22Rv1 (cell line): ENCODE measurements at regions not wholly inside any gene's neighbourhood (a gene's known extent, or its start where the extent isn't known, plus 50 kb on each side); places are given as distances from the start of the nearest gene placed in this dataset.
"Not testable (repeated sequence)": the region's sequence is repeated elsewhere in the genome, so short reads cannot be mapped to it uniquely, and the experiment has no call there.

ENCODE experiments used
- H3K27ac ChIP-seq: fragments of 450-650 bp; 2 replicates; pipeline ENCODE4 v1.5.1; 2017
- ZFX ChIP-seq: fragments of 450-650 bp; IDR thresholded peaks from 2 replicates; pipeline ENCODE4 v1.6.1; 2017; ENCODE audit warnings: antibody characterized with exemption, borderline replicate concordance
- TF ChIP-seq, protein P1 (sequence below): fragments of 450-650 bp; IDR thresholded peaks from 2 replicates; pipeline ENCODE4 v1.5.1; 2017; ENCODE audit warnings: mild to moderate bottlenecking

DNA sequence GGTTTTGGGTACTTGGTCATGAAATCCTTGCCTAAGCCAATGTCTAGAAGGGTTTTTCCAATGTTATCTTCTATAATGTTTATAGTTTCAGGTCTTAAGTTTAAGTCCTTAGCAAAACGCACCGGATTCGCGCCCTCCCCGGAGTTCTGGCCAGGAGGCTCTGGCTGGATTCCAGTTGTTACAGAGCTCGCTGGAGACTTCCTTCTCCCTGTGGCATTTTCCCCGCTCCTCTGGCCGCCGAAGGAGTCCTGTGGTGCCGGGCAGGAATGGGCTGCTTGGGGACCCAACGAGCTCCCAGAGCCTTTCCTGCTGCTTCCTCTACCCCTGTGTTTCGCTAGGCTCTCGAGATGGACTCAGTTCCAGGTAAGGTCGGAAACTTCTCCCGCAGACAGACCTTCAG lies 335.9 kb downstream of the AEBP2 start:
- H3K27ac ChIP-seq: no peak overlapping the region
- TF ChIP-seq ZFX: no peak
- TF ChIP-seq, protein P1, sequence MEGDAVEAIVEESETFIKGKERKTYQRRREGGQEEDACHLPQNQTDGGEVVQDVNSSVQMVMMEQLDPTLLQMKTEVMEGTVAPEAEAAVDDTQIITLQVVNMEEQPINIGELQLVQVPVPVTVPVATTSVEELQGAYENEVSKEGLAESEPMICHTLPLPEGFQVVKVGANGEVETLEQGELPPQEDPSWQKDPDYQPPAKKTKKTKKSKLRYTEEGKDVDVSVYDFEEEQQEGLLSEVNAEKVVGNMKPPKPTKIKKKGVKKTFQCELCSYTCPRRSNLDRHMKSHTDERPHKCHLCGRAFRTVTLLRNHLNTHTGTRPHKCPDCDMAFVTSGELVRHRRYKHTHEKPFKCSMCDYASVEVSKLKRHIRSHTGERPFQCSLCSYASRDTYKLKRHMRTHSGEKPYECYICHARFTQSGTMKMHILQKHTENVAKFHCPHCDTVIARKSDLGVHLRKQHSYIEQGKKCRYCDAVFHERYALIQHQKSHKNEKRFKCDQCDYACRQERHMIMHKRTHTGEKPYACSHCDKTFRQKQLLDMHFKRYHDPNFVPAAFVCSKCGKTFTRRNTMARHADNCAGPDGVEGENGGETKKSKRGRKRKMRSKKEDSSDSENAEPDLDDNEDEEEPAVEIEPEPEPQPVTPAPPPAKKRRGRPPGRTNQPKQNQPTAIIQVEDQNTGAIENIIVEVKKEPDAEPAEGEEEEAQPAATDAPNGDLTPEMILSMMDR: no peak

DNA sequence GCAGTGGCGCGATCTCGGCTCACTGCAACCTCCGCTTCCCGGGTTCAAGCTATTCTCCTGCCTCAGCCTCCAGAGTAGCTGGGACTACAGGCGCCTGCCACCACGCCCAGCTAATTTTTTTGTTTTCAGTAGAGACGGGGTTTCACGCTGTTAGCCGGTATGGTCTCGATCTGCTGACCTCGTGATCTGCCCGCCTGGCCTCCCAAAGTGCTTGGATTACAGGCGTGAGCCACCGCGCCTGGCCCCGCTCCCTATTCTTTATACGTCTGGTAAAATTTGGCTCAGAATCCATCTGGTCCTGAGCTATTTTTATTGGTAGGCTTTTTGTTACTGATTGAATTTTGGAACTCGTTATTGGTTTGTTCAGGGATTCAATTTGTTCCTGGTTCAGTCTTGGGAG lies 336.7 kb downstream of the AEBP2 start:
- not testable (repeated sequence) for H3K27ac ChIP-seq

DNA sequence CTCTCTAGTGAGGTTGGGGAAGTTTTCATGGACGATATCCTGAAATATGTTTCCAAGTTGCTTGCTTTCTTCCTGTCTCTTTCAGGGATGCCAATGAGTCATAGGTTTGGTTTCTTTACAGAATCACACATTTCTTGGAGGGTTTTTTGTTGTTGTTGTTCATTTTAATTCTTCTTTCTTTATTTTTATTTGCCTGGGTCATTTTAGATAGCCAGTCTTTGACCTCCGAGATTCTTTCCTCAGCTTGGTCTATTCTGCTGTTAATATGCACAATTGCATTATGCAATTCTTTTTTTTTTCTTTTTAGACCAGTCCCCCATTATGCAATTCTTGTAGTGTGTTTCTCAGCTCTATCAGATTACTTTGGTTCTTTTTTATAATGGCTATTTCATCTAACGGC lies 338.9 kb downstream of the AEBP2 start:
- TF ChIP-seq, protein P1: no peak
- no peak for TF ChIP-seq ZFX
- no peak overlapping the region for H3K27ac ChIP-seq

DNA sequence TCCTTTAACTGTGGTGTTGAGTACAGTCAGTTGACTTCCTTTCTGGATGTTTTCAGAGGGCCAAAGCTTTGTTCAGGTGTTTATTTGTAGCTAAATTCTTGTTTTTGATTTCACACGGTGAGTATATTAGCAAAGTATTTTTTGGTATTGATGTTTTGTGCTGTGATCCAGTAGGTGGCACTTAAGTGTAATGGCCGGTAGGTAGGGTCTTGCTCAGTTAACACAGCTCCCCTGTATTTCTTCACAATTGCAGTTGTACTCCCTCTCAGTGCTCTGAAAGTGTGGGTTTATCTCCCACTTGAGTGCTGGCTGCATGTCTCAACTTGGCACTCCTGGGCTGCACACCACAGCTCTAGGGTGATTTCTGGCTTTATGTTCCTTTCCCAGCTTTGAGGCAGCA lies 339.5 kb downstream of the AEBP2 start:
- no peak overlapping the region for H3K27ac ChIP-seq
- TF ChIP-seq, protein P1: no peak
- no peak for TF ChIP-seq ZFX

DNA sequence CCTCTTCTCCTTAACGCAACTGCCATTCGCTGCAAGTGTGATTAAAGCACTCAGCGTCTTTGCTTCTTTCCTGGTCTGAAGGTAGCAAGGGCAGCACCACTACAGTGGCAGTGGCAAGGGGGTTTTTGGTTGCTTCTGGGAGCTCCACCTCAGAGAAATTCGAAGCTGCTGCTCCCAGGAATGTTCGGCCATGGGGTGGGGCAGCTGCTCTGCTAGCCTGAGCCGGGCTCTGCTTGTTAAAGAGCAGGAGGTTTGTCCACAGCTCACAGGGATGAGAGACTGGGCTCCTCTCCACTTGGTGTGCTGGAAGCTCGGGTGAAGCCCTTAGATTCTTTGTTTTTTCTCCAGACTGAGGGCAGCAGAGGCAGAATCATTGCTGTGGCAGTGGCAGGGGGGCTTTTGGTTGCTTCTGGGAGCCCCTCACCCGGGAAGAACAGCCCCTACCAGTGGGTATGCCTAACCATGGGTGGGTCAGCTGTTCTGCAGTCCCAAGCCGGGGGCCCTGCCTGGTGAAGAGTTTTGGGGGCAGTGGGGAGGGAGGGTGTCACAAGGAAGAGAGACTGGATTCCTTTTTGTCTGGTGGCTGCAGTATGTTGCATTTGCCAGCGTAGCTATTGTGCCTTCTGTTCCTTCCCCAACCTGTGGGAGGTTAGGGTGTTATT lies 340.2 kb downstream of the AEBP2 start:
- no peak overlapping the region for H3K27ac ChIP-seq
- TF ChIP-seq, protein P1: no peak
- TF ChIP-seq ZFX: no peak

DNA sequence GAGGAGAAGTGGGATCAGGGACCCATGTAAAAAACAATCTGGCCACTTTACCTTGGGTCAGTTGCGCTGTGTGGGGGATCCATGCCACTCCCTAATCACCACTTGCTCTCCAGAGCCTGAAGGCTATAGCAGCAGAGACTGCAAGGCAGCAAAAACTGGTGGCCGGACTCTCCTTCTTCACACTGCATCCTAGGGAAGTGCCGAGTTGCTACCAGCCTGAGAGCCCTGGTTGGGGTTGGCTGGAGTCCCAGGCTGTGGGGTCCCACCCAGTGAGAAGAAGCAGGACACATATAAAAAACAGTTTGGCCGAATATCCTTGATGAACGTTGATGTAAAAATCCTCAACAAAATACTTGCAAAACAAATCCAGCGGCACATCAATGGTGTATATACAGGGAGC lies 341.2 kb downstream of the AEBP2 start:
- no peak overlapping the region for H3K27ac ChIP-seq
- no peak for TF ChIP-seq ZFX
- TF ChIP-seq, protein P1: no peak

DNA sequence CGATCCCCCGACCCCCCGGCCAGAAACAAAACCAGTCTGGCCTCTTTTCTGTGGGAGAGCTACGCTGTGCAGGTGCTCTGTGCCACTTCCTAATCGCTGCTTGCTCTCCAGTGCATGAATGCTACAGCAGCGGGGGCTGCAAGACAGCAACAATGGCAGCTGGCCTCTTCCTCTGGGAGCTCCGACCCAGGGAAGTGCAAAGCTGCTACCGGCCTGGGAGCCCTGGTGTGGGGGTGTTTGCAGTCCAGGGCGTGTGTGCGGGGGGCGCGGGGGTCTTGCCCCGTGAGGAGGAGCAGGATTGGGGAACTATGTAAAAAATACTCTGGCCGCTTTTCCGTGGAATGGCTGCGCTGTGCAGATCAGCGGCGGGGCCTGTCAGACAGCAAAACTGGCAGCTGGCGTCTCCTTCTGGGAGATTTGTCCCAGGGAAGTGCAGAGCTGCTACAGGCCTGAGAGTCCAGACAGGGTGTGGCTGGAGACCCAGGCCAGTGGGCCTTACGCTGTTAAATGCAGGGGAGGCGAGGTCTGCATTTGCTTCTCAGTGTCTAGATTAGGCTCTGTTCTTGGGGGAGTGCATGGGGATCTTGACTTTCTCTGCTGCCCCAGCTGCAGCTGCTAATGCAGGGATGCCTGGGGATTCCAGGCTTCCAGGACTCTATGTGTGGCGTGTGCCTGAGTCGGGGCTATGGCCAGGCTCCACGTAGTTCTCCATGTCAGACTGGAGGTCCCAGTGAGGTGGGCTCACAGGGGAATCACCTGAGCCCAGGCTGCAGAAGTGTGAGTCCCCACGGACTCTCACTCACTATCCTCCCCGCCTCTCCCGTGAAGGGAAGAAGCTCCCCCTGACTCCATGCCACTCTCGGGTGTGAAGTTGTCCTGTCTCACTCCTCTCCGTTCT lies 344.5 kb downstream of the AEBP2 start:
- H3K27ac ChIP-seq: no peak overlapping the region
- TF ChIP-seq, protein P1: no peak
- no peak for TF ChIP-seq ZFX
